ENCODE measurements at regions not wholly inside any gene's neighbourhood (a gene's known extent, or its start where the extent isn't known, plus 50 kb on each side); places are given as distances from the start of the nearest gene placed in this dataset.

DNA sequence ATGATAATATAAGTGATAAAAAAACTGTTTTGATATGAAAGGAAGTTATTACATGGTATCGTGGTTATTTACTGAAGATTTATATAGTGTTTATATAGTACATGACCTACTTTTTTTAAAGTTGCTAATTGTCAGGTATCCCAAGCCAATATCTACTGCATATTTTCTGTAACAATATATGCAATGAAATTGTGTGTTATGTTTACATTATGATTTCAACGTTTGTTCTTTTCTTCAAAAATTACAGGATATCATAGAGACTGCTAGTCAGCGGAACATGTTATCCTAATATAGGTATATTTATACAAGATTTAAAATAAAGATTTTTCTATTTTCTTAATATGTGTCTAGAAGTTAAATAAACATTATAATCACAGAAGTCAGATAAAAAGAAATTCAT, 167.5 kb upstream of the DPYD start:
- TF ChIP-seq FOXK2 (IDR thresholded peaks at IDR 0.05) (no peak), SUZ12 (IDR thresholded peaks at IDR 0.05) (no peak), ZNF384 (IDR thresholded peaks at IDR 0.05) (no peak), TARDBP (IDR thresholded peaks at IDR 0.05) (no peak), L3MBTL2 (conservative IDR thresholded peaks at IDR 0.05) (no peak), ELF4 (IDR thresholded peaks at IDR 0.05) (no peak)
